Endothelial cell of hepatic sinusoid (primary cell): ENCODE measurements at regions not wholly inside any gene's neighbourhood (a gene's known extent, or its start where the extent isn't known, plus 50 kb on each side); places are given as distances from the start of the nearest gene placed in this dataset.

Source experiments
- in situ Hi-C: cut with HindIII; loops from 2 replicates; pipeline ENCODE4 v1.10.0; 2017; ENCODE audit warnings: low sequenced_read_pairs

DNA sequence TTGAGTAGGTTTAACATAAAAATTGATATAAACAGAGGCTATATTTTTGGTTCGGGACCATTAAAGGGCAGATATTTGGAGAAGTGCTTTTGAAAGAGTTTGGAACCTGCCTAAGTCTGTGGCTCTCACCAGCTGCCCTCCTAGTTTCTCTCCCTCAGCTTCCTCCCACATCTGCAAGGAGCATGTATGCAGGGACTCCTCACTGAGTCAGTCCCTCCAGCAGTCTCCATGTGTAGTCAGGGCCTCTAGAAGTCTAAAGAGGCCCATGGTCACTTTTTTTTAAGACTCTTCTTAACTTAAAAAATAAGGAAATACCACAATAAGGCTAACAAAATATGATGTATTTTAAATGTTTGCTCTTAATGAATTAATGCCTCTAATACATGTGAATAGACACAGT is 220.0 kb upstream of the TANK start:
- in situ Hi-C loops = no loop called here

DNA sequence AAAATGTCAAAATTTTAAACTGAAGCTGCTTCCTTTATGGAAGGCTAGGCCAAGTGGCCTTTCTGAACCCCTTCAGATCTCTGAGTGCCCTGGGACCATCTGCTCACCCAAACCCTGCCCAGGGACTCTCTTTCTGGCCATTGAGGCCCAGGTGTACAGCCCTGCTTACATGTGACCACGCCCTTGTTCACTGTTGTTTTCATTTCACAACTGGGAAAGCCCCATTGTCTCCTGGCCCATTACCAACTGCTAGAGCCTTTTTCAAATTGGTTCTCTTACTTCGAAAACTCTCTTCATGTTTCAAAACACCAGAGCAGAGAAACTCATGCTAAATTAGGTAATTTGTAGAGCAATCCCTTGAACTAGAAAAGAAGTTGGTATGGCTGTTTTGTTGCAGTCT is 219.5 kb upstream of the TANK start:
- in situ Hi-C loops = no loop called here

DNA sequence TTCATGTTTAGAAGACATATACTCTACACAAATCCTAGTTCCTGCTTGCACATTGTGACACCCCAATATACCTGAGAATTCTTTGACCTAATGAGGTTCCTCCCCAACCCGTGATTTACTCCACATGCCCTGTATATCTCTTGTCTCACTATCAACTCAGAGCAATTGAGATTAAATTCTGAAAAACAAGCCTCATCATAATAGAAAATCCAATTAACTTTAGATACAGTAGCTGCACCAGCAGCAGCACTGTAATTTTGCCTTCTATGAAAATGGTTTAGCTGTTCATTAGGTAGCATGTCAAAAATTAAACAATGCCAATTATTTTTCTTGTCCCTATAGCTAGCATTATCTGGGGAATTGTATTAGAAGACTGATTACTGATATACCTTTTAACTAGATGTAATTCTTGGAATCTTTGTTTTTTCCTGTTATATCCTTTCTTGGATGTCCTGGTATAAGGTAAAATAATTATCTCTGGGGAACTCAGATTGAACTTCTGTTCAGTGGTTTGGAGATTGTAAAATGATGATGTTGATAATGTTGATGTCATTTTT is 218.9 kb upstream of the TANK start:
- in situ Hi-C loops = no loop called here

DNA sequence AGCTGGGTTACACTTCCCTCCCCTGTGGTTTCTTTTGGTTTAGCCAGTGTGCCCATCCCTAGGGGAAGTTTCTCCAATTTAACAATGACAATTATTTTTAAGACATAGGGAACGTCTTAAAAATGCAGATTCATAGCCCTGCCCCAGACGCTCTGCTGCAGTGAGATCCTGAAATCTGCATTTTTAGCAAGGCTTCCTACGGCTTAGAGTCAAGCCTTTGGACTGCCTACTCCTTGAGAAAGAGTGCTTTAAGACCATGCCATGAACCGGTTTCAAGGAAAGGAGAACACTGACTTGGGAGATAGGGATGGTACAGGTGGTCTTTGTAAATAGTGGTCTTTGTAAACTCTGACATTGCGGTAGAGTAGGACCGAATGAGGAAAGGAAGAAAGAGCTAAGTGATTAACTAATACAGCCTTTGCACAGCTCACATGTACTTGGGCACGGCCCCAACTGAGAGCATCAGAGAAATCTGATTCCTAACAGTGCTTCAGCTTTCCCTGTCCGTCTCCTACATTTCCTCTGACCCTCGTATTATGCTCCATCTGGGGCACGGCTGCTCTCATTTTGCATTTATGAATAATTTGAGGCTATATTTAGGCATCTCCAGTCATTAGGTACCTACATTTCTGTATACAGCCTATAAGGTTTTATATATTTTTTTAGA is 217.6 kb upstream of the TANK start:
- in situ Hi-C loops = no loop called here

DNA sequence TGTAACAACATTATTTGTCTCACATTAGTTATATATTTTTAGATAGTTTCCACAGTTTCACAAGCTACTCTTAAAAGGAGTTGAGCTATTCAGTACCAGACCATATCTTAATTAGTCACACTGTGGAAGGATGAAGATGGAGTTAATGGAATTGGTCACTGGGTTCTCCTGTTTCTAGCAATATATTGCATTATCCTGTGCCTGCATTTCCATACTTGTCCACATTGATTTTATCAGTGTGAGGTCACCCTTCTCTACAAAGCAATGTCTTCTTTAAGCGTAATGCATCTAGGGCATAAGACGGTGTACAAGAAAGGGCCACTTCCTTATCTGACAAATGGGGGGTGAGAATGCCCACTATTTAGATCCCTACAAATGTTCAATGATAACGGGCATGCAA is 216.8 kb upstream of the TANK start:
- in situ Hi-C loops = no loop called here

DNA sequence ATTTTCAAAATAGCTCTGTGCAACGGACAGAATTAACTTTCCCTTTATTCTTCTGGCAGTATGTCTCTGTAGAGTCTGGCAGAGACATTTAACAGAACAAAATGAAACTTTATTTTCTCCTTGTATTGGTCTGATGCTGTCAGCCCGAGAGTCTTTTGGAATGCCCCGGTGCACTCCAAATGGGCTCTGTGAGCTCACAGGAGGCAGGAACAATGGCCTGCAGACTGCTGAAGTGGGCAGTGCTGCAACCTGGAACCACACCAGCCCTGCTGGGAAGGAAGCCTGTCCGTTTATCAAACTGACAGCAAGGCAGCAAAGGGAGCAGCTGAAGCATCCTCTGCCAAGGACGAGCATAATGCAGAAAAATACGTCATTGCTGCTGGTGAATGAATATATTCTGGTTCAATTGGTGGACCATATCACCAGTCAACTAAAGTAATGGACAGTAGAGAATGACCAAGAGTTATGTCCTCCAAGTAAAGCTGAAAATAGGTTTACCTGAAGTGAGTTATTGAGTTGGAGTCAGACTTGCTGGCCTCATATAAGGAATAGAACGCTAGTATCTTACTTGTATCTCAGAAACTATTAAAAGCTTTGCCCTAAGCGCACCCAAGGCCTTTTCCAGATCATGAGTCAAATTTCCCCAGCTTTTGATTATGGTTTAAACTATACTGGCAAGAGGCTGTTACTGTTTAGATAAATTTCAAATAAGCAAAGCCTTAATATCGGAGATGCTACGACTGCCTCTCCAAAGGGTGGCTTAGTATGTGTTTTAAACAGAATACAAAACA is 207.6 kb upstream of the TANK start:
- in situ Hi-C loops = loop anchor here (25.0 kb wide), 1 partner anchor 865 kb away; no protein-coding TSS in a partner anchor

DNA sequence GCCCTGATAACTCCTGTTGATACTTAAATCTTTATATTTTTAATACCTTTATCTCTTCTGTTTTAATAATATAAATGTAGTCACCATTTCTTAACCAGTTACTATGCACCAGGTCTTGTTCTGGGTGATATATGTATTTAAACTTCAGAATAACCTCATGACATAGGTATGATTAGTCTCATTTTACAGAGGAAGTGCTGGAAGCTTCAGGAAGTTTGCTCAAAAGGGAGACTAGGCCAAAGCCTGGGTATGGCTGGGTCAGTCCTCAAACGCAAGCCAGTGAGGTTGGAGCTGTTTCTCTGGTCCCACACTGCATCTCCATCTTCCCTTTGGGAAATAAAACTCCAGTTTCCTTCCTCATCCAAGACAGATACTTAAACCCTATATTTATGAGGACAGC is 204.7 kb upstream of the TANK start:
- in situ Hi-C loops = loop anchor here (25.0 kb wide), 1 partner anchor 868 kb away; no protein-coding TSS in a partner anchor

DNA sequence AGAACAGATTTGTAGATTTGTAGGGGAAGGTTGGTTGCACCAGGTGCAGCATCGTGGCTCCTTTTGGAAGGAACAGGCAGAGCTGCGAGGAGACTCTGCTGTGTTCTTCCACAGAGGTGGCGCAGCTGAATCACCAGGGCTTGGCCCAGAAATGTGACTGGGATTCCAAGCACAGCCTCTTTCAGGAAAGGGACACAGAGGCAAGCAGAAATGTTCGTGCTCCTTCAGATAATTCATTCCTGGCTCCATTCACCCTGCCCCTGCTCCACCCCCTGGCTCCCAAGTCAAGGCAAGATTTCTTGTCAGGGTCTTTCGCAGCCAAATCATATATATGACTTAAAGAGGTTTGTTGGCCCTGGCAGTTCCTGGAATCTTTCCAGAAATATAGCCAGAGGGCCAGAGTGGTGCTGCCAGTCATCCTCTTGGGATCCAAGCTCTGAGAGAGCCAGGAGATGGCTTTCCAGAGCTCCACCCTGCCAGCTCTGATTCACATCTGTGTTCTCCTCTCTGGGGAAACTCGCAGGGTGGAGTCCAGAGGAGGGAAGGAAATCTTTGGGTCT is 203.9 kb upstream of the TANK start:
- in situ Hi-C loops = loop anchor here (25.0 kb wide), 1 partner anchor 869 kb away; no protein-coding TSS in a partner anchor

DNA sequence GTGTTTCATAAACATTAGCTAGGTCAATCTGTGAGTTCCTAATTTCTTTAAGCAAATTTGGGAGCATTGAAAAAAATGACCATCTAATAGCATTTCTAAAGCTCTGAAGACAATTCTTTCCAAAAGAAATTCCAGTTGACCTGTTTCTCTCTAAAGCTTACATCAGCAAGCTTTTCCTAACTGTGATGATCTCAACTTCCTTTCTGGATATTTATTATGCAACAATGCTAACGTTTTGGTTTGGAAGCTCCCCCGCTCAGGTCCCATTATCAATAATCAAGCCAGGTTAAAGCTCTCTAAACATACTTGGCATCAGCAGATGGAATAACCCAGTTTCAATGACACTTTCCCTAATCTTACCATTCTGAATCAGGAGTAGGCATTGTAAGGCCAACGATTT is 196.3 kb upstream of the TANK start:
- in situ Hi-C loops = loop anchor here (5.0 to 25.0 kb wide), 3 partner anchors 589 to 877 kb away; no protein-coding TSS in a partner anchor

DNA sequence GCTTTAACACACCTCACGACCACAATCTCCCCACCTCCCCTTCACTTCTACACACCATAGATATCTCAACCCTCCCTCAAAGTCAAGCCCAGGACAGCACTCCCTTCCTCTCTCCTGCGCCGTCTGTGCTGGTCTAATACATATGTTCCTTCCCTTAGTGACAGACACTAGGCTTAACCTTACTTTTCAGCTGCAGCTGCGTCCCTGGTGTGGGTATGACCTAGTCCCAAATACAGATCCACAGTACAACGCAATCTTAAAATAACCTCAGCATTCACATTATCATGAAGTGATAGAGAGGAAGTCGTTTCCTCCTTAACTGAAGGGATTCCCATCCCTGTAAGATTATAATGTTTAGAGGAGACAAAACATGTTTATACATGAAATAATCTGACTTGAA is 192.7 kb upstream of the TANK start:
- in situ Hi-C loops = loop anchor here (10.0 to 25.0 kb wide), 2 partner anchors 593 to 880 kb away; no protein-coding TSS in a partner anchor

DNA sequence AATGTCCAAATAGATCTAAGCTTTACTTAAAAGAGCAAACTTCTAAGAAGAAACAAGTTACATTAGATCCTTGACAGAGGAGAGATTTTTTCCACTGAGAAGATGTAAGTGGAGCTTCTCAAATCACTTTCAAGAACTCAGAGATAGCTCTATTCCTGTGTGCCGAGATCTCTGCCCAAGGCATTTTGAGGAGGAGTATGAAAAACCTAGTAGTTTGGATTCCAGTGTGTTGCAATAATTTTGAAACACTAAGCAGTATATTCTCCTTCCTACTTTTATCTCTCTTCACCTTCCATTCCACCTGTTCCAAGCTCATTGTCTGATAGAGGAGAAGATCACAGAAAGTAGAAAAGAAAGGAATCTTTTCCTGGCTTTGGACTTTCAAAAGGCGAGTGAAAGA is 192.0 kb upstream of the TANK start:
- in situ Hi-C loops = loop anchor here (10.0 to 25.0 kb wide), 2 partner anchors 593 to 881 kb away; no protein-coding TSS in a partner anchor

DNA sequence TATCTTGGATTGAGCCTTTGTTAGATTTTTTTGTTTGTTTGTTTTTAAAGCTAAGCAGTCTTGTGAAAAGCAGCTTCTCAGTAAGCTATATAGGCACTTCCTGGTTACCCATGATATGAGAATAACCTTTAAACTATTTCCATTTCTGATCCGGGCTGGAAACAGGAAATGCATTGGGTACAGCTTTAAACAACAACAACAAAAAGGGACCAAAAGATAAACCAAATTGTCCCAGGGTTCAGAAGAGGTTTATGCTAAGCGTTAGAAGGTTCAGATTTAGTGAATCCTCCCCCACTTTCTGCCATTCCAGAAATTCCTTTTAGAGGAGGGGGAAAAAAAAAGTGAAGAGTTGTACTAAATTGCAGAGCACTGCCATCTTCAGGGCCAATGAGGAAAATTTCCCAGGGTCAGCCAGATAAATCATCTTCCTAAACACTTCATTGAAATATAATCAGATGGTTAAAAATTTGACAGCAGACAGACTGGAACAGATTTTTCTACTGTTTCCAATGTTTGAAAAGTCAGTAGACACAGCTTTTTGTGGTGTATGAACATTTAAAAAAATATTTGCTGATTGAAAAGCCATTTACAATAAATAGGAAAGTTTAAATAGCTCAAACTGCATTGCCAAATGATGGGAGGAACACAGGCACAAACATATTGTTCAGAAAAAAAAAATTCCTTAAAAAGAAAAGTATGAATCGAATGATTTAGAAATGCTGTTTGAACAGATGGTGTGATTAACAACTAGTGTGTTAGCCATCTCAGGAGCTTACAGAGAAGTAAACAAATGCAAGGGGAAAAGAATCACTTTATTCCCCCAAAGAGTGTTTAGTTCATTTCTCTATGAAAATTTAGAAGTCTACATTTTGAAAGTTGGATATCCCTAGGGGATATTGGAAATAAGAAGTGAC is 189.9 kb upstream of the TANK start:
- in situ Hi-C loops = loop anchor here (25.0 kb wide), 1 partner anchor 883 kb away; no protein-coding TSS in a partner anchor

DNA sequence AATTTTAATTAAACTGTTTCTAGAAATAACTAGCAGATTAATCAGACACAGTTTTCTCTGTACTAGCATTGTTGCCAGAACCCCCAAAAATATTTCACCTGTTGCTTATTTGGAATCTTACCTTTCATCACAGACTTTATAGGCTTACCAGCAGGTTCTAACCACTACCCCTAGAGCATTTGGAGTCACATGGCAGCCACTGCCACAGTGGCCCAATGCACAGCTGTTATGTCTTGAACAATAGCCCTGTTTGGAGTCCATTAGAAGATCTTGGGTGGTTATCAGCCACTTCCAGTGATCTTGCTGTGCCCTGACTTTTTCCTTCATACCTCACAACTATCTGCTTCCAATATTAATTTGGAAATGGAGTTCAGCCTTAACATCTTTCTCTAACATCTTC is 186.2 kb upstream of the TANK start:
- in situ Hi-C loops = loop anchor here (25.0 kb wide), 1 partner anchor 887 kb away; no protein-coding TSS in a partner anchor

DNA sequence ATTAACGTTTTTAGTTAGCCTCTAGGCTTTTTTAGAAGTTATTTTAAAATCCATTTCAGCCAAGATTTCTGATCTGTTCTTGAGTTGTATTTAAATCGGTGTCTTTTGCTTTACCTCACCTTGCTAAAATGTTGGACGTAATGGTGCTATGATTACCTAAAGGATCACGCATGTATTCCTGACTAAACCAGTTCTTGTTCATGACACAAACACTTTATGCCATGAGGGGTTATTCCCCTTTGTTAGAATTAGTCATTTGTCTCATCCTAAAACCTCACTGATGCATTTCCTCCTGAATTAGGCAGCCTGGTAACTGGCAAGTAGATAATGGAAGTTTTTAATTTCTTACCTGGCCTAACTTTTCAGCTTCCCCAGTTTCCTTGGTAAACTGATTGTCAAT is 185.4 kb upstream of the TANK start:
- in situ Hi-C loops = loop anchor here (25.0 kb wide), 1 partner anchor 888 kb away; no protein-coding TSS in a partner anchor

DNA sequence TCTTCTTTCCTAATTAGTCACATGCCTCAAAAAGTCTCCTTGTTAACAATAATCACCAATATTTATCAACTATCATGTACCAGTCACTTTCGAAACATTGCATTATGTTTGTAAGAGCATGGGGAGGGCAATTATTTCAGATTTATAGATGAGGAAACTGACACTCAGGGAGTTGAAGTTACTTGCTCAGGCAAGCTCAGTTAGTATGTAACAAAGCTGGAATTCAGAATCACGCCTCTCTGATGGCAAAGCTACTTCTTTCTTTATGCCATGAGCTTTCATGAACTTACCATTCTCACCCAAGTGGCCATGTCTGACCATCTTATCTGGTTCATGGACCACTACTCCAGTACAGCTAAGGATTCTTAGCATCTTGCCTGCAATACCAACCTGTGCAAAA is 183.4 kb upstream of the TANK start:
- in situ Hi-C loops = no loop called here

DNA sequence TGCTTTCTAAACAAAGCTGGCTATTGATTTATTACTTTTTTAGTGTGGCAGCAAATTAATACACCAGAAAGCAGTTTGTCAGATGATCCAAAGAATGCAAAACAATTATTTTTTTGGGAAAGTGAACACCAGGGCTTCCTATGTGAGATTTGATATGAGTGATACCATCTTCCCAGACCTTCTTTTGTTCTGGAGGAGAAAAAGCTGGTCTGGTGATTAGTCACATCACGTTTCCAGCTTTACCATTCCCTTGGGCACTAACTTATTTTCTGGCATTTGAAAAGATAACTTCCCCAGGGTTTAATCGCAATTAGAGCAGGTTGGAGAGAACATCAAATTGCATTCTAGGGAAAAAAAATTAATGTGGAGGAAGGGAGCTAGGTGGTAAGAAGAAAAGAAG is 182.9 kb upstream of the TANK start:
- in situ Hi-C loops = no loop called here

DNA sequence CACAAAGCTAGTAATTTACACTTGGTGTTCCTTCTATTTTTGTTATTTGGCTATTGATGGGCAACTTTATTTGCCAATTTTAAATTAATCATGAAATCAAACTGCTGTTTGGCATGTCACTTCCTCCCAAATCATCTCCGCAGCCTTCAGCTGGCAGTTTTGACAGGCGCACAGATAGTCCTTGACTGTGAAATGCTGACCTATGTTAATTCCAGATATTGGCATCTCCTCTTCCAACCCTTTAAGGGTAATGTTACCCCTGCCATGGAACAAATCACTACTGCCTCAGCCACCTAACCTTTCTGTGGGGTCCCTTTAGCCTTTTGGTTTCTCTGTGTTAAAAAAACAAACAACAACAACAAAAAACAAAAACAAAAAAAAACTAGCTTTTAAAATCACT is 182.4 kb upstream of the TANK start:
- in situ Hi-C loops = no loop called here

DNA sequence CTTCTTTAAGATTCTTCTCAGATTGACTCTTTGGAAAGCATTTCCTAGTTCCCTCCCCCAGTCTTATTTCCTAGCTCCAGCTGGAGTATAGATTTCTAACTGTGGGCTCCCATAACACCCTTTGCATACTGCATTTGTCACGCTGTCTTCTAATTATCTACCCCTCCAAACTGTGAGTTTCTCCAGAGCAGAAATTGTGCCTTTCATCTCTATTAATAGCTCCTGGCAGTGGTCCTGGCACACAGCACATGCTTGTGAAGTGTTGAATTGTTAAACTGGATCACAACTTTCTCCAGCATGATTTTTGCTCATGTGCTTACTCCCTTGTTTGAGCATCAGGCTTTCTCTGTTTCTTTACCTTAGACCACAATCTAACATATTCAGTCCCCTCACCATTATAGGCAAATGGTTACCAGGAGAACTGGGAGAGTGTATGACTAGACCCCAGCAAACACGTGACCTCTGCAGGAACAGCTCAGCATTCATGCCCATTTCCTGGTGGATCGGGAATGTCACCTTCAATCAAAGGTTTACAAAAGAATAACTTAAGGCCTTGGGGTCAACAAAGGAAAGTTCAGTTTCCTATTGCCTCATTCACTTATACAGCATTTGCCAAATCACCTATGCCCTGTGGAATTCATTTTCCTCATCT is 175.7 kb upstream of the TANK start:
- in situ Hi-C loops = no loop called here

DNA sequence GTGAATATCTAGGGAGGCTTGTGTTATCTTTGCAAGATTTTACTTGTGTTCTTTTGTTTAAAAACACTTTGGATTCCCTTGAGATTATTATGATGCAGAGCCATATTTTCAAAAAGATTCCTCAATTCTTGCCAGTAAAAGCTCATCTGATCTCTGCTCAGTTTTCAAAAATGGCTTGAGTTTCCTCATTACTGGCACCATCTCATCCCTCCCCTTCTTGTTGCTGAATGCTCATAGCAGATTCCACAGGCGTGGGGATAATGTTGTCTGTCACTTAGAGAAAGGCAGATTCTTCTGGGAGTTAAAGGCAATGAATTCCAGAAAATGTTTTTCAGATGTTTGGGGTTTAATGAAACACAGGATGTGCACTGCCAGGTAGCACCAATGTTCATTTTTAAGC is 170.4 kb upstream of the TANK start:
- in situ Hi-C loops = no loop called here

DNA sequence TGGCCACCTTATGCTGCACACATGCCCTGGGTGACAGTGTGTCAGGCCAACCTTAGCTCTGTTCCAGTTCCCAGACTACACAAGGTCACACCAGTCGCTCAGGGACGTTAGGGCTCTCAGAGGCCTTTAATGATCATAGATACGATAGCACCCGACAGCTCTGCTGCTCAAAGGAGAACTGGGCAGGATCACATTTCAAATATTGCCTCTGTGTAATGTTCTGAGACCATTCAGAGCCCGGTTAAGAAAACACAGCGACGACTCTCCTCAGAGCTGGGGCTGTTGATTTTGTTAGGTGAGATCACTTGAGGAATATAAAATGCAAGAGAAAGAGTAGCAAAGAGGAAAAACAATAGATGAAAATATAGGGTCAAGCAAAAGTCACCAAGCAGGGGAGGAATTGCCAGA is 166.6 kb upstream of the TANK start:
- in situ Hi-C loops = no loop called here
